ENCODE measurements at regions not wholly inside any gene's neighbourhood (a gene's known extent, or its start where the extent isn't known, plus 50 kb on each side); places are given as distances from the start of the nearest gene placed in this dataset.
"Not testable (repeated sequence)": the region's sequence is repeated elsewhere in the genome, so short reads cannot be mapped to it uniquely, and the experiment has no call there.

- Histone ChIP-seq H3K27me3 (no peaks in the 10 kb centered on the region), H3K36me3 (ENCODE audit: low read depth, missing control alignments) (no peaks in the 10 kb centered on the region), H3K9me3 (no peaks in the 10 kb centered on the region), H3K4me1 (no peaks in the 10 kb centered on the region), H3K4me3 (no peak overlapping the region), H3K27ac (no peak overlapping the region)
- TF ChIP-seq POLR2A (IDR thresholded peaks at IDR 0.05) (no peak), CTCF (IDR thresholded peaks at IDR 0.05) (no peak)
- intact Hi-C loops (cut with DNase I; ENCODE audit: low total_unique reads), result no loop called here
- 82 to 84% methylated on average over 5 of the region's 5 CpGs for WGBS, 2 donors
- no peak for DNase-seq
Measured at GRCh38 chr20:43827940-43828562, 86.6 kb upstream of the TOX2 start.

- H3K4me3 ChIP-seq; H3K4me1 ChIP-seq; H3K36me3 ChIP-seq (ENCODE audit: low read depth, missing control alignments); H3K27me3 ChIP-seq; H3K27ac ChIP-seq; intact Hi-C loops (cut with DNase I; ENCODE audit: low total_unique reads); H3K9me3 ChIP-seq; DNase-seq: not testable (repeated sequence)
- WGBS, 2 donors, result 65 to 71% methylated on average over 5 of the region's 5 CpGs
Measured at GRCh38 chr20:43826943-43827342, 87.7 kb upstream of the TOX2 start.

GRCh38 chr20:43825581-43825980 is 89.1 kb upstream of the TOX2 start:
- Histone ChIP-seq H3K27me3 (no peaks in the 10 kb centered on the region), H3K36me3 (ENCODE audit: low read depth, missing control alignments) (no peaks in the 10 kb centered on the region), H3K9me3 (no peaks in the 10 kb centered on the region), H3K4me1 (no peaks in the 10 kb centered on the region), H3K4me3 (no peak overlapping the region), H3K27ac (no peak overlapping the region)
- intact Hi-C loops (cut with DNase I; ENCODE audit: low total_unique reads), result no loop called here
- TF ChIP-seq POLR2A (IDR thresholded peaks at IDR 0.05) (no peak), CTCF (IDR thresholded peaks at IDR 0.05) (no peak)
- 69 to 71% methylated on average over 8 of the region's 8 CpGs for WGBS, 2 donors
- no peak for DNase-seq

- Histone ChIP-seq H3K4me1 (no peaks in the 10 kb centered on the region), H3K36me3 (ENCODE audit: low read depth, missing control alignments) (no peaks in the 10 kb centered on the region), H3K4me3 (no peak overlapping the region), H3K27ac (no peak overlapping the region), H3K9me3 (no peaks in the 10 kb centered on the region), H3K27me3 (no peaks in the 10 kb centered on the region)
- TF ChIP-seq POLR2A (IDR thresholded peaks at IDR 0.05) (no peak), CTCF (IDR thresholded peaks at IDR 0.05) (no peak)
- no peak for DNase-seq
- WGBS, 2 donors, result 73% methylated on average over 2 of the region's 2 CpGs
- intact Hi-C loops (cut with DNase I; ENCODE audit: low total_unique reads), result no loop called here
Measured at GRCh38 chr20:43825051-43825402, 89.6 kb upstream of the TOX2 start.

GRCh38 chr20:43824309-43825050 is 90.2 kb upstream of the TOX2 start:
- intact Hi-C loops (cut with DNase I; ENCODE audit: low total_unique reads), result no loop called here
- H3K36me3 ChIP-seq (ENCODE audit: low read depth, missing control alignments), result no peaks in the 10 kb centered on the region
- DNase-seq, result no peak
- H3K4me1 ChIP-seq, result no peaks in the 10 kb centered on the region
- H3K9me3 ChIP-seq, result no peaks in the 10 kb centered on the region
- TF ChIP-seq POLR2A (IDR thresholded peaks at IDR 0.05) (no peak), CTCF (IDR thresholded peaks at IDR 0.05) (no peak)
- H3K27ac ChIP-seq, result no peak overlapping the region
- no peak overlapping the region for H3K4me3 ChIP-seq
- no peaks in the 10 kb centered on the region for H3K27me3 ChIP-seq
- WGBS, 2 donors, result 59 to 62% methylated on average over 9 of the region's 9 CpGs

Data from testis (tissue), 2 donors.